Ascending aorta (tissue), 2 donors: ENCODE measurements at regions not wholly inside any gene's neighbourhood (a gene's known extent, or its start where the extent isn't known, plus 50 kb on each side); places are given as distances from the start of the nearest gene placed in this dataset.

Experiments
- DNase-seq, 2 donors: peaks; one replicate each; pipeline ENCODE4 v3.0.0-alpha.2; 2019; ENCODE audit warnings: low spot score in 2 of 2
- H3K27ac ChIP-seq, 2 donors: fragments of 200-600 bp; sonication (generic); one replicate each; pipeline ENCODE4 v1.5.1; 2016 to 2017; ENCODE audit warnings: mild to moderate bottlenecking in 1 of 2
- H3K27me3 ChIP-seq: fragments of 200-600 bp; sonication (generic); one replicate; pipeline ENCODE4 v1.5.1; 2017
- H3K36me3 ChIP-seq, 2 donors: fragments of 200-600 bp; sonication (generic); one replicate each; pipeline ENCODE4 v1.5.1; 2016
- H3K4me1 ChIP-seq, 2 donors: fragments of 200-600 bp; sonication (generic); one replicate each; pipeline ENCODE4 v1.5.1; 2016 to 2017; ENCODE audit warnings: mild to moderate bottlenecking in 1 of 2
- H3K4me3 ChIP-seq, 2 donors: fragments of 200-600 bp; sonication (generic); one replicate each; pipeline ENCODE4 v1.5.1; 2016 to 2017; ENCODE audit warnings: mild to moderate bottlenecking in 1 of 2
- H3K9me3 ChIP-seq, 2 donors: fragments of 200-600 bp; sonication (generic); one replicate each; pipeline ENCODE4 v1.5.1; 2016
- intact Hi-C: fragments of 100-400 bp; cut with DNase I; formaldehyde crosslinking; loops from one replicate; pipeline ENCODE4 v1.15.1; 2023
- TF ChIP-seq, protein P1 (sequence below), 3 experiments: fragments of 200-600 bp in 2 of 3; fragments of 450-650 bp in 1 of 3; sonication (generic) in 2 of 3; IDR thresholded peaks; one replicate each; pipeline ENCODE4 v1.5.1; 2016 to 2019; ENCODE audit warnings: antibody characterized with exemption in 3 of 3, mild to moderate bottlenecking in 1 of 3, moderate library complexity in 1 of 3

DNA sequence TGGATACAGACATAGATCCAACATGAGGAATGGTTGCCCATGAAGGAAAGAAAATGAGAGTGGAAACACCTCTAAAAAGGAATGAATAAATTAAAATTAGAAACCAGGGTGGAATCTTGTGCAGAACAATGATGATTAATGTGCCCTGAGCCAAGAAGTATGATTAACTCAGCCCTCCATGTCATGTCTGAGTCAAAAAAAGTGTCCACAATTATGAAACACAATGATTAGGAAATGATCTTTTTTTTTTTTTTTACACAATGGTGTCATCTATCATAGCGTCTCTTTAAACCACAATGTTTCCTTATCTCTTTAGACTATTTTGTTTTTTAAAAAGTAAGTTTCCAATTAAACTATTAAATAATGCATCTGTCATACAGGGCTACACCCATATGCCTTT, 78.9 kb upstream of the RAB4A start:
- intact Hi-C loops: no loop called here
- Histone ChIP-seq H3K4me1 (no peaks in the 10 kb centered on the region), H3K27ac (no peak overlapping the region), H3K36me3 (no peaks in the 10 kb centered on the region), H3K4me3 (no peak overlapping the region), H3K9me3 (no peaks in the 10 kb centered on the region), H3K27me3 (no peaks in the 10 kb centered on the region)
- TF ChIP-seq, protein P1, sequence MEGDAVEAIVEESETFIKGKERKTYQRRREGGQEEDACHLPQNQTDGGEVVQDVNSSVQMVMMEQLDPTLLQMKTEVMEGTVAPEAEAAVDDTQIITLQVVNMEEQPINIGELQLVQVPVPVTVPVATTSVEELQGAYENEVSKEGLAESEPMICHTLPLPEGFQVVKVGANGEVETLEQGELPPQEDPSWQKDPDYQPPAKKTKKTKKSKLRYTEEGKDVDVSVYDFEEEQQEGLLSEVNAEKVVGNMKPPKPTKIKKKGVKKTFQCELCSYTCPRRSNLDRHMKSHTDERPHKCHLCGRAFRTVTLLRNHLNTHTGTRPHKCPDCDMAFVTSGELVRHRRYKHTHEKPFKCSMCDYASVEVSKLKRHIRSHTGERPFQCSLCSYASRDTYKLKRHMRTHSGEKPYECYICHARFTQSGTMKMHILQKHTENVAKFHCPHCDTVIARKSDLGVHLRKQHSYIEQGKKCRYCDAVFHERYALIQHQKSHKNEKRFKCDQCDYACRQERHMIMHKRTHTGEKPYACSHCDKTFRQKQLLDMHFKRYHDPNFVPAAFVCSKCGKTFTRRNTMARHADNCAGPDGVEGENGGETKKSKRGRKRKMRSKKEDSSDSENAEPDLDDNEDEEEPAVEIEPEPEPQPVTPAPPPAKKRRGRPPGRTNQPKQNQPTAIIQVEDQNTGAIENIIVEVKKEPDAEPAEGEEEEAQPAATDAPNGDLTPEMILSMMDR (IDR thresholded peaks at IDR 0.05): no peak
- DNase-seq: no peak

DNA sequence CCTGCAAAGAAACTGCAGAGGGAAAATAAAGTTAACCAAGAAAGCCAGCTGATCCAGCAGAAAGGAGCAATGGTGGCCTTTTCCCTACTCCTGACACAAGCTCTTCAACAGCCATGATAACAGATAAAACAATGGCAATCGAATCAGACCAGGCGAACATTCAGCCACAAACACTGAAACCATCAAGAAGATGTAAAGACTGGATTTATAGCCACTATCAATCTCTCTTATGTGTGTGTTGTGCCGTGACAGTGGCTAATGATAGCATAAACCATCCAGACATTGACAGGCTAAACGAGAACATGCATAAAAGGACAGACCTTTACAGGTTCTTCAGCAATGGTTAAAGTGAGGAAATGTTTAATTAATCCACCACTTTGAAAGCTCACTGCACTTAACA, 78.1 kb upstream of the RAB4A start:
- TF ChIP-seq, protein P1 (IDR thresholded peaks at IDR 0.05): no peak
- H3K4me1 ChIP-seq: no peaks in the 10 kb centered on the region
- no peaks in the 10 kb centered on the region for H3K9me3 ChIP-seq
- no peak overlapping the region for H3K4me3 ChIP-seq
- no peaks in the 10 kb centered on the region for H3K27me3 ChIP-seq
- no peak overlapping the region for H3K27ac ChIP-seq
- no peaks in the 10 kb centered on the region for H3K36me3 ChIP-seq
- intact Hi-C loops: no loop called here
- no peak for DNase-seq

DNA sequence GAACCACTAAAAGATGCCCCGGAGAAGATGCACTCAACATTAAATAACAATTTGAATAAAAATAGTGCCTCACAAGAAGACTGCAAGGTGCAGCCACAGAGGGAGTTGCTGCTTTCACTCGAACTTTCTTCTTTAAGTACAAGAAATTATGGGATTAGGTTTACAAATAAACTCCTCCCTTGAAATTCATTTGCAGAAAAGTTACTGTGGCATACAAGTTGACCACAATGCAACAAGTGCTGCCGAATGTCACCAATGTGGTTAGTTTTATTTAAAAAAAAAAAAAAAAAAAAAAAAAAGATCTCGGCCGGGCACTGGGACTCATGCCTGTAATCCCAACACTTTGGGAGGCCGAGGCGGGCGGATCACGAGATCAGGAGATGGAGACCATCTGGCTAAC, 76.8 kb upstream of the RAB4A start:
- no peak for DNase-seq
- no peaks in the 10 kb centered on the region for H3K27me3 ChIP-seq
- H3K4me1 ChIP-seq: no peaks in the 10 kb centered on the region
- no peaks in the 10 kb centered on the region for H3K36me3 ChIP-seq
- H3K27ac ChIP-seq: no peak overlapping the region
- no peak overlapping the region for H3K4me3 ChIP-seq
- no peaks in the 10 kb centered on the region for H3K9me3 ChIP-seq
- TF ChIP-seq, protein P1 (IDR thresholded peaks at IDR 0.05): no peak
- intact Hi-C loops: no loop called here

DNA sequence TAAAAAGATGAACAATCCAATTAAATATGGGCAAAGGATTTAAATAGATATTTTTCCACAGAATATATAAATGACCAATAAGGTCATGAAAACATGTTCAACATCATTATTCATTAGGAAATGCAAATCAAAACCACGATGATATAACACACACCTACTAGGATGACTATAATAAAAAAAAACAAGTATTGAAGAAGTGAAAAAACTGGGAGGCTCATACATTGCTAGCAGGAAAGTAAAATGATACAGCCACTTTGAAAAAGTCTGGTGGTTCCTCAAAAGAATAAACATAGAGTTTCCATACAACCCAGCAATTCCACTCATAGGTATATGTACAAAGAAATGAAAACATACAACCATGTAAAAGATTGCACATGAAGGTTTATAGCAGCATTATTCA, 75.7 kb upstream of the RAB4A start:
- intact Hi-C loops: no loop called here
- no peak for DNase-seq
- Histone ChIP-seq H3K36me3 (no peaks in the 10 kb centered on the region), H3K4me1 (peaks cover 0 to 9% of the 10 kb centered on the region in 2 donors), H3K27ac (no peak overlapping the region), H3K9me3 (no peaks in the 10 kb centered on the region), H3K4me3 (no peak overlapping the region), H3K27me3 (no peaks in the 10 kb centered on the region)
- TF ChIP-seq, protein P1 (IDR thresholded peaks at IDR 0.05): no peak

DNA sequence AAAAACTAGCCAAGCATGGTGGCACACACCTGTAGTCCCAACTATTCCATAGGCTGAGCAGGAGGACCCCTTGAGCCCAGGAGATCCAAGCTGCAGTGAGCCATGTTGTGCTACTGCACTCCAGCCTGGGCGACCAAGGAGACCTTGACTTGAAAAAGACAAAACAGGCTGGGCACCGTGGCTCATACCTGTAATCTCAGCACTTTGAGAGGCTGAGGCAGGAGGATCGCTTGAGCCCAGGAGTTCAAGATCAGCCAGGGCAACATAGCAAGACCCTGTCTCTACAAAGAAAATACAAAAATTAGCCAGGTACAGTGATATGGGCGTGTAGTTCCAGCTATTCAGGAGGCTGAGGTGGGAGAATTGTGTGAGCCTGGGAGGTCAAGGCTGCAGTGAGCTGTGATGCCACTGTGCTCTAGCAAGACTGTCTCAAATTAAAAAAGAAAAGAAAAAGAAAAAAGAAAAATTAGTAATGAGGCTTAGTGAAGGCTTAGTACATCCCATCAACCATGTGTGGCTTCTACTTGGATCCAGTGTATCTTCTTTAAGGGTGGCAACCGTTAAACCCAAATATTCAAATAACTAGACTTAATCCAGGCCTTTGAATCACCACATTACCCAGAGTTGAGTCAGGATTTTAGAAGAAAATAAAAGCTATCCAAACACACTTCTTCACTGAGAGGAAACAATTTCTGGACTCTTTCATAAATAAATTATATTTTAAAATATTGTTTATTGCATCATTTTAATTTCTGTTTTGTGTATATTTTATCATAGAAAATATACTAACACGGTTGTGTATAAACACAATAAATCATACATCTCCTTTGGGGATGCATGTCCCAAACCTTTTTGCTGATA, 74.3 kb upstream of the RAB4A start:
- TF ChIP-seq, protein P1 (IDR thresholded peaks at IDR 0.05): no peak
- Histone ChIP-seq H3K4me1 (peaks cover 0 to 9% of the 10 kb centered on the region in 2 donors), H3K27ac (no peak overlapping the region), H3K36me3 (no peaks in the 10 kb centered on the region), H3K4me3 (no peak overlapping the region), H3K9me3 (no peaks in the 10 kb centered on the region), H3K27me3 (no peaks in the 10 kb centered on the region)
- intact Hi-C loops: no loop called here
- DNase-seq: no peak
